ENCODE measurements at regions not wholly inside any gene's neighbourhood (a gene's known extent, or its start where the extent isn't known, plus 50 kb on each side); places are given as distances from the start of the nearest gene placed in this dataset.

DNA sequence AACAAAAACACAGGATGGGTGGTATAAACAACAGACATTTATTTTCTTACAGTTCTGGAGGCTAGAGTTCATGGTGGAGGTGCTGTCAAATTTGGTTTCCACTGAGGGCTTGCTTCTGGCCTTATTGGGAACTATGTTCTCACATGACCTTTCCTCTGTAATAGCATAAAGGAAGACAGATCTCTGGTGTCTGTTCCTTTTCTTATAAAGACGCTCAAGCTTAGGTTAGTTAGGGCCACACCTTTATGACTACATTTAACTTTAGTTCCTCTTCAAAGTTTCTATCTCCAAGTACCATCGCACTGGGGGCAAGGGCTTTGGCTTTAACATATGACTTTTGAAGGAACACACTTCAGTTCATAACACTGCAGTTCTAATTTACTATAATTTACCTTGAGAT lies 543.8 kb upstream of the CPEB2 start:
- DNase-seq: no peak

DNA sequence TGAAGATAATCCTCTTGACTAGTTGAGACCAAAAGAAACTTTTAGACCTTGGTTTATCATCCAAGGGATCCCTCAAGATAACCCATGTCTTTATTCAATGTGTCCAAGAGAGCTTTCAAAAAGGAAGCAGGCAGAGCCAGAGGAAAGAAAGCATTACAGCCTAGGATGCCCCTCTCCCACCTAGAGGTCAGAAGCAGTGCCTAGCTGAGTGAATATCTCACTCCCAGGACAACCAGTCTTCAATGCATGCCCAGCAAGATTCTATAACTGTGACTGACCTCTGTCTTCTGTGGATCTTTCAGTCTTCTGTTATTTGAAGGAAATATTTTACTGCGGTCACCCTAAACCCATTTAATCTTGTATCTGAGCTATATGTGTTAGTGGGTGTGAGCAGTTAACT lies 537.2 kb upstream of the CPEB2 start:
- DNase-seq: no peak

- no peak for DNase-seq
Measured at GRCh38 chr4:14465507-14465906, 536.8 kb upstream of the CPEB2 start.

- DNase-seq: no peak
Measured at GRCh38 chr4:14478504-14478903, 523.8 kb upstream of the CPEB2 start.

GRCh38 chr4:14496408-14496807 lies 505.9 kb upstream of the CPEB2 start:
- DNase-seq: no peak

DNA sequence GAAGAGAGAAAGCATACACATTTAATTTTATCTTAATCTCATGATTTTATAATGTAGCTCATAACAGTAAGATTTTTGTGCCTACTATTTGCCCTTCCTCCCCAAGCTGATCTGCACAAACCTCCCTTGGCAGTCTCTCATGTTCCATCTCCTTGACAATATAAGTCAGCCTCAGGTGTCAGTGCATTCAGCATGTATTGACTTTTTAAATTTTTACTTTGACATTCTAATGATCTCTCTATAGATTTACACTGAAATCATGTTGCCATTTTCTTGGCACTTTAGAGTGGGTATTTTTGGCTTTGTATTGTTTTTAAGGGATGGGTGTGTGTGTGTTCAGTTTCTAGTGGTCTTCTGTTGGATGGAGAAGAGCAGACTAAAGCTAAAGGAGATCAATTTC lies 505.3 kb upstream of the CPEB2 start:
- DNase-seq: no peak

GRCh38 chr4:14504162-14504561 lies 498.1 kb upstream of the CPEB2 start:
- no peak for DNase-seq

- DNase-seq: no peak
Measured at GRCh38 chr4:14513471-14513870, 488.8 kb upstream of the CPEB2 start.

DNA sequence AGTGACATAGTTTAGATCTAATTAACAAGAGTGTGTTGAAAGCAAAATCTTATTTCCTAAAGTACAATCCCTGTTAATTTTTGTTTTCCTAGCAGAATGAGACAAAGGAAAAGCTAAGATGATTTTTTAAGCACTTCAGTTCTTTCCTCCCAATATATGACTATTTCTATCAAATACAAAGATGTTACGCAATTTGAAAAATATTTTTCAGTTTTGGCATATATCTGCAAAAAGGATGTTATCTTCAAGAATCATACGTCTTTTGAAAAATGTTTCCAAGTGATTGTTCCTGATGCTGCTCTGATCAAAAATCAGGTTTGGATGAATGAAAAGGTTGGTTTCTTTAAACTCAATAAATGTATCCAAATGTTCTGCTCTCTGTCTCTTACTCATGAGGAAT lies 486.7 kb upstream of the CPEB2 start:
- DNase-seq: no peak

DNA sequence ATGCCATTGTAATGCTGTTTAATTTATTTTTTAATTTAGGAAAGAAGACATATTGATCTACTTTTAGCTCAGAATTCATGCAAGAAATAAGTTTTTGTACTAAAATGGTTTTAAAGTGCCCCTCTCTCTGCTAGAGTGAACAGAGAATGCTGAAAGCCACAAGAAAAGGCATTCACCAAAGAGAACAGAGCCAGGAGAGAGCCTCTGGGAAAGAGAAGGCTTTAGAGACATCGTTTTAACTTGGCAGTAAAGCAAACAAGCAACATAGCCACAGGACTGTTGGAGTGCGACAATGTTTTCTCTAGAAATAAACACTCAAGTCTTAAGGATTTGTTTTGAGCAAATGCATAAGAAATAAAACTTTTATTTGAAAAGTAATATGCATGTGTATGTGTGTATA lies 484.1 kb upstream of the CPEB2 start:
- no peak for DNase-seq

GRCh38 chr4:14520171-14520570 lies 482.1 kb upstream of the CPEB2 start:
- DNase-seq: no peak

DNA sequence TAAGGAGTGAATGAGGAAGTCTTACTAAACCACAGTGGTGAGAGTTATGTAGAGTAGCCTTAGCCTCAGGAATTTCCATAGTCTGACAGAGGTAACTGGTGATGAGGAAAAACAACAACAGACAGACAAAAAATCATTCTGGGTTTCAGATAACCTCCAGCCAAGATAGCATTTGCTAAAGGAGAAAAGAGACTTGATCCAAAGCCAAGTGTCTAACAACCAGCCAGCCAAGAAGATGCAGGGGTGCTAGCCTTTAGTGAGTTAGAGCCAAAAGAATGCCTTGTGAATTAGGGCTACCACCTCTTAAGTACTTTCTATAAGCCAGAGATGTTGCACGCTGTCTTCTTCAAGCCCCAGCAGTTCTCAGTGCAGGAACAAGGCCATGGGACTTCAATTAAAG lies 478.0 kb upstream of the CPEB2 start:
- no peak for DNase-seq

DNA sequence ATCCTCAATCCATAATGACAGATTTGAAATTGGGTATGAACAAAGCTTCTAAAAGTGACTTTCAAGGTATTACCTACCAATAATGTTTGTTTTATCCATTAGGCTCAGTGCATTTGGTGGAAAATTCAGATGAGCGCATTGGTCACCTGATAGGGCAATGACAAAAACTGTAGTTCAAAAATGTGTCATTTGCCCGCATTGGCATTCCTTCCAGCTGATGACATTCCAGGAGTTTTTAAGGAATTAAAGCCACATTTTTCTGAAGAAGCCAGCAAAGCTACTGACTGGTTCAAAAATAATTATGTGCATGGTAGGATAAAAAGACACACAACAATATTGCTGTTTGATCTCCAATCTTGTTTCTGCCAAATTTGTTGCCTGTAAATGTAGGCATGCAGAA lies 473.4 kb upstream of the CPEB2 start:
- DNase-seq: no peak

- no peak for DNase-seq
Measured at GRCh38 chr4:14529653-14530052, 472.6 kb upstream of the CPEB2 start.

DNA sequence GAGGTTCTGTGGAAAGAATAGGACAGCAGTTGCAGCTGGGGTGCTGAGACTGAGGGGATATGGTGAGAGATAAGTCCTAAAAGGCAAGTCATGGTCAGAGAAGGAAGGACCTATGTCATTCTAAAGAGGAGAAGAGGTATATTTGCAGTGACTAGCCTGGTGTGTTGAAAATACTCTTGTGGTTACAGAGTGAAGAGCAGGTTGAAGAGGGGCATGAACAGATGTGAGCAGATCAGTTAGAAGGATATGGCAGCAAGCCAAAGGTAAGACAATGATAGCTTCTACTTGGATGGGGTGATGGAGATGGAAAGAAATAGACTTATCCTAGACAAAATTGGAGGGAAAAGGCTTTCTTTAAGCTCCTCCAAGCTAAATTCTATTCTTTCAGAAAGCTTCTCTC lies 469.8 kb upstream of the CPEB2 start:
- no peak for DNase-seq

- no peak for DNase-seq
Measured at GRCh38 chr4:14539246-14539645, 463.0 kb upstream of the CPEB2 start.

- DNase-seq: no peak
Measured at GRCh38 chr4:14545163-14545562, 457.1 kb upstream of the CPEB2 start.

GRCh38 chr4:14545807-14546206 lies 456.5 kb upstream of the CPEB2 start:
- DNase-seq: no peak

DNA sequence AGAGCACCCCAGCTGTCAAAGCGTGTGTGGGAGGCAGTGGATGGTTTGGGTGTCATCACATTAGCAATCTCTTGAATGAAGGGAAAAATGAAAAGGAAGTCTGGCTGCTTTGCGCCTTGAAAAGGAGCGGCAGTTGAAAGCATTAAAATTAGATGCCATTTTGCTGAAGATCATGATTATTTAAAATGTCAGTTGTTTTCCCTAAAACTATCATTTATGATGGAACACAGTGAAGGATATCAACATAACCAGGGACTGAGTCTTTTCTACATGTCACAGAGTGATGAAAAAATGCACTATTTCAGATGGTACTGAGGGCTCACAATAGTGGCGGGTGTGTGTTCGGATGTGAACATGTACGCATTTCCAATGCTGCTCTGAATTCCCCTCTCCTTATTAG lies 450.2 kb upstream of the CPEB2 start:
- DNase-seq: no peak

GRCh38 chr4:14559646-14560045 lies 442.6 kb upstream of the CPEB2 start:
- no peak for DNase-seq

DNA sequence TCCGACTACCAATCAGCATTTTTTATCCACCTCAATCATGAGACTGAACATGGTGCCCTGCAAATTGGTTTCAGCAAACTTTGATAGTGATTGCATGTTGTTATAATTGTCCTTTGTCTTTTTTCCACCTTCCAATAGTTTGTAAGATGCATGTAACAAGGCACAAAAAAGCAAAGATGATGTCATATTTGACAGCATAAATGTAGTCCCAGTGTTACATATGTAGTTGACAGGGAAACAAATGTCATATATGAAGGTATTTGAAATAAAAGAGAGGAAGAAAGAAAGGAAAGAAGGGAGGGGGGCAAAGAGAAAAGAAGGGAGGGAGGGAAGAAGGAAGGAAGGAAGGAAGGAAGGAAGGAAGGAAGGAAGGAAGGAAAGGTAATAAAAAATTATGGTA lies 441.7 kb upstream of the CPEB2 start:
- no peak for DNase-seq

- DNase-seq: no peak
Measured at GRCh38 chr4:14562901-14563300, 439.4 kb upstream of the CPEB2 start.

GRCh38 chr4:14564281-14564680 lies 438.0 kb upstream of the CPEB2 start:
- no peak for DNase-seq

GRCh38 chr4:14566518-14566917 lies 435.8 kb upstream of the CPEB2 start:
- DNase-seq: no peak

GRCh38 chr4:14568351-14568750 lies 433.9 kb upstream of the CPEB2 start:
- no peak for DNase-seq

GRCh38 chr4:14575289-14575688 lies 427.0 kb upstream of the CPEB2 start:
- no peak for DNase-seq
